H9 (cell line): ENCODE measurements at regions not wholly inside any gene's neighbourhood (a gene's known extent, or its start where the extent isn't known, plus 50 kb on each side); places are given as distances from the start of the nearest gene placed in this dataset.
A peak's percentile ranks its signal among the peaks of the same experiment; 100 is the strongest.

Source experiments
- DNase-seq: peaks from one replicate; pipeline ENCODE4 v3.0.0-alpha.2; 2017
- H2AFZ ChIP-seq: one replicate; pipeline ENCODE4 v1.6.1; 2013; ENCODE audit warnings: mild to moderate bottlenecking, low read length, control low read depth, moderate library complexity
- H2AK5ac ChIP-seq: 2 replicates; pipeline ENCODE4 v1.6.1; 2013; ENCODE audit warnings: low read length, control low read depth, mixed read lengths; ENCODE audit not compliant: insufficient read length
- H2BK120ac ChIP-seq: one replicate; pipeline ENCODE4 v1.6.1; 2013; ENCODE audit warnings: low read depth, mild to moderate bottlenecking, low read length, control low read depth, inconsistent platforms; ENCODE audit not compliant: poor library complexity, severe bottlenecking
- H2BK12ac ChIP-seq: 2 replicates; pipeline ENCODE4 v1.6.1; 2013; ENCODE audit warnings: low read length, control low read depth, mixed read lengths, low read depth; ENCODE audit not compliant: insufficient read length
- H2BK15ac ChIP-seq: 2 replicates; pipeline ENCODE4 v1.6.1; 2013; ENCODE audit warnings: low read depth, low read length, control low read depth
- H2BK20ac ChIP-seq: one replicate; pipeline ENCODE4 v1.6.1; 2013; ENCODE audit warnings: low read depth, mild to moderate bottlenecking, low read length, control low read depth, inconsistent platforms; ENCODE audit not compliant: poor library complexity, severe bottlenecking
- H2BK5ac ChIP-seq: 2 replicates; pipeline ENCODE4 v1.6.1; 2013; ENCODE audit warnings: low read length, control low read depth, mixed read lengths; ENCODE audit not compliant: insufficient read length
- H3K14ac ChIP-seq: 2 replicates; pipeline ENCODE4 v1.6.1; 2013; ENCODE audit warnings: low read length, control low read depth; ENCODE audit not compliant: insufficient read depth
- H3K18ac ChIP-seq: 2 replicates; pipeline ENCODE4 v1.6.1; 2013; ENCODE audit warnings: low read depth, mild to moderate bottlenecking, mixed read lengths, low read length, control low read depth; ENCODE audit not compliant: insufficient read length
- H3K23ac ChIP-seq: 2 replicates; pipeline ENCODE4 v1.6.1; 2013; ENCODE audit warnings: low read length, control low read depth, mixed read lengths, low read depth; ENCODE audit not compliant: insufficient read length
- H3K23me2 ChIP-seq: 2 replicates; pipeline ENCODE4 v1.6.1; 2013; ENCODE audit warnings: low read depth, mild to moderate bottlenecking, mixed read lengths, low read length, control low read depth; ENCODE audit not compliant: insufficient read length, poor library complexity, severe bottlenecking
- H3K27ac ChIP-seq: 2 replicates; pipeline ENCODE4 v1.5.1; 2013; ENCODE audit warnings: low read length, control low read depth, mixed read lengths, low read depth; ENCODE audit not compliant: insufficient read length
- H3K27me3 ChIP-seq: 2 replicates; pipeline ENCODE4 v1.6.1; 2013; ENCODE audit warnings: low read length, control low read depth, inconsistent platforms; ENCODE audit not compliant: insufficient read depth
- H3K4ac ChIP-seq: 2 replicates; pipeline ENCODE4 v1.6.1; 2013; ENCODE audit warnings: low read depth, mild to moderate bottlenecking, control low read depth, inconsistent platforms, low read length, moderate library complexity
- H3K4me1 ChIP-seq: 2 replicates; pipeline ENCODE4 v1.6.1; 2013; ENCODE audit warnings: low read length, control low read depth, inconsistent platforms; ENCODE audit not compliant: insufficient read depth
- H3K4me2 ChIP-seq: 2 replicates; pipeline ENCODE4 v1.6.1; 2013; ENCODE audit warnings: low read length, control low read depth, mixed read lengths; ENCODE audit not compliant: insufficient read length, insufficient read depth
- H3K56ac ChIP-seq: 2 replicates; pipeline ENCODE4 v1.6.1; 2013; ENCODE audit warnings: low read depth, mild to moderate bottlenecking, mixed read lengths, low read length, control low read depth; ENCODE audit not compliant: insufficient read length
- H3K79me1 ChIP-seq: 2 replicates; pipeline ENCODE4 v1.6.1; 2013; ENCODE audit warnings: low read depth, mild to moderate bottlenecking, moderate library complexity, low read length, control low read depth, inconsistent platforms; ENCODE audit not compliant: insufficient read depth, poor library complexity, severe bottlenecking
- H3K79me2 ChIP-seq: 2 replicates; pipeline ENCODE4 v1.6.1; 2013; ENCODE audit warnings: low read length, control low read depth, inconsistent platforms; ENCODE audit not compliant: insufficient read depth
- H3K9ac ChIP-seq: 2 replicates; pipeline ENCODE4 v1.6.1; 2013; ENCODE audit warnings: low read length, control low read depth, mixed read lengths; ENCODE audit not compliant: insufficient read length; ENCODE audit errors: extremely low read depth
- H3K9me3 ChIP-seq: one replicate; pipeline ENCODE4 v1.6.1; 2013; ENCODE audit warnings: low read depth, low read length, inconsistent platforms; ENCODE audit not compliant: control insufficient read depth
- H3T11ph ChIP-seq: one replicate; pipeline ENCODE4 v1.6.1; 2013; ENCODE audit warnings: mild to moderate bottlenecking, low read length, control low read depth, inconsistent platforms
- H4K20me1 ChIP-seq: one replicate; pipeline ENCODE4 v1.6.1; 2013; ENCODE audit not compliant: control insufficient read depth, insufficient read length, insufficient read depth
- H4K5ac ChIP-seq: 2 replicates; pipeline ENCODE4 v1.6.1; 2013; ENCODE audit warnings: low read depth, mild to moderate bottlenecking, mixed read lengths, low read length, control low read depth; ENCODE audit not compliant: insufficient read length
- H4K8ac ChIP-seq: replicated peaks from 2 replicates; pipeline ENCODE4 v1.6.1; 2013; ENCODE audit warnings: low read length, control low read depth, mixed read lengths, low read depth; ENCODE audit not compliant: insufficient read length
- H4K91ac ChIP-seq: 2 replicates; pipeline ENCODE4 v1.6.1; 2013; ENCODE audit warnings: low read depth, mild to moderate bottlenecking, moderate library complexity, mixed read lengths, low read length, control low read depth; ENCODE audit not compliant: insufficient read length
- H3K27ac Mint-ChIP-seq, 3 experiments: 2 replicates in 2 of 3; 3 replicates in 1 of 3; pipeline ENCODE4 v1.8.0; 2020 to 2021; ENCODE audit warnings: mixed read lengths in 3 of 3, mild to moderate bottlenecking in 1 of 3, moderate library complexity in 1 of 3
- H3K27me3 Mint-ChIP-seq: 2 replicates; pipeline ENCODE4 v1.8.0; 2021; ENCODE audit warnings: low read depth, mild to moderate bottlenecking, moderate library complexity, mixed read lengths
- H3K36me3 Mint-ChIP-seq, 3 experiments: 2 replicates in 2 of 3; 3 replicates in 1 of 3; pipeline ENCODE4 v1.8.0; 2020 to 2021; ENCODE audit warnings: low read depth in 3 of 3, mixed read lengths in 3 of 3; ENCODE audit not compliant: insufficient read depth in 1 of 3
- H3K4me1 Mint-ChIP-seq, 2 experiments: 2 replicates each; pipeline ENCODE4 v1.8.0; 2020; ENCODE audit warnings: mixed read lengths in 2 of 2
- H3K4me3 Mint-ChIP-seq, 2 experiments: 2 replicates in 1 of 2; 3 replicates in 1 of 2; pipeline ENCODE4 v1.8.0; 2020 to 2021; ENCODE audit warnings: mild to moderate bottlenecking in 2 of 2, mixed read lengths in 2 of 2, moderate library complexity in 1 of 2
- H3K9me3 Mint-ChIP-seq, 2 experiments: 2 replicates in 1 of 2; 3 replicates in 1 of 2; pipeline ENCODE4 v1.8.0; 2020; ENCODE audit warnings: mild to moderate bottlenecking in 2 of 2, mixed read lengths in 2 of 2, moderate library complexity in 1 of 2
- WGBS: extraction: QIAGEN DNeasy Blood & Tissue Kit; methylation state at CpG from one replicate; pipeline ENCODE4 v1.1.7; 2013; ENCODE audit warnings: missing lambda C conversion rate, low lambda C conversion rate, mixed read lengths; ENCODE audit not compliant: insufficient read length; ENCODE audit errors: extremely low coverage; 5-methylcytosine and 5-hydroxymethylcytosine counted together
- TF ChIP-seq, protein P1 (sequence below): fragments of 200-600 bp; sonication (generic); conservative IDR thresholded peaks from 3 replicates; pipeline ENCODE4 v1.8.0; 2021; ENCODE audit warnings: antibody characterized with exemption, mild to moderate bottlenecking

DNA sequence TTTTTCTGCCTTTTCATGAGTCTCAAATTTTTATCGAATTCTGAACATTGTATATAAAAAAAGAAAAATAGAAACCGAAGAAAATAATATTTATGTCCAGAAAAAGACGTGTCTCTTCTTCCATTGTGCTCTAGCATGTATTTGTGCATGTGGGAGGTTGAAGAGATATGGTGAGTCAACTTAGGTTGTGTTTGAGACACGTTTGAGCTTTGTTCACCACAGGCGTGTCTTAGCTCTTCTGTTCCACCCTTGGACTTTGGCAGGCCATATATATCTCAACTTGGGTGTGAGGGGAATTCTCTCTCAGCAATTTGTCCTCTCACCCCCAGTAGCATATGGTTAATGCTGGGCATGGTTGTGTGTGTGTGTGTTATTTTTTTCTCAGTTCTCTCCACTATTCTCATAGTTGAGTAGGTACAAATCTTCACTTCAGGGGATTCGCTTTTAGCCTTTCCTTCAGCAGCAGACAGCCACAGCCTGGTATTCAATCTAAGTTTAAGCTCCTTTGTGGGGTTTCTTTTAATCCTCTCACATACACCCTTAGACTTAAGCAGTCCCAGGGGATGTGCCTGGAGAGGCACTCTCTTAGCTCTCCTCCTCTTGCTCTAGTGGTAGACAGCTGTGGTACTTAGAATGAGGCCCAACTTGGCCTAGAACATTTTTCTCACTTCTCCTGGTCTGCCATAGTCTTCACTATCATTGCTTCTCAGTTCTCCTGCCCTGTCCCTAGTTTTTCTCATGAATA lies 286.5 kb upstream of the RBMS3 start:
- H3K4me1 Mint-ChIP-seq = no peaks in the 10 kb centered on the region
- H4K5ac ChIP-seq = no peak overlapping the region
- no peak overlapping the region for H2BK15ac ChIP-seq
- no peaks in the 10 kb centered on the region for H4K20me1 ChIP-seq
- H3K27me3 Mint-ChIP-seq = no peaks in the 10 kb centered on the region
- no CpG with 5 or more reads among the region's 6 CpGs for WGBS
- no peak overlapping the region for H3T11ph ChIP-seq
- no peaks in the 10 kb centered on the region for H3K4me1 ChIP-seq
- H3K14ac ChIP-seq = no peak overlapping the region
- H3K23me2 ChIP-seq = no peaks in the 10 kb centered on the region
- no peaks in the 10 kb centered on the region for H3K9me3 ChIP-seq
- H4K8ac ChIP-seq = no peak overlapping the region
- H2BK20ac ChIP-seq = no peak overlapping the region
- peak overlapping the region in 1 of 3 experiments; percentile 22; a peak in 2 of 7 replicates for H3K27ac Mint-ChIP-seq
- no peak overlapping the region for H3K9ac ChIP-seq
- H2BK120ac ChIP-seq = no peak overlapping the region
- H3K79me2 ChIP-seq = no peaks in the 10 kb centered on the region
- no peak overlapping the region for H2BK5ac ChIP-seq
- no peak overlapping the region for H3K4me3 Mint-ChIP-seq
- H3K36me3 Mint-ChIP-seq = no peaks in the 10 kb centered on the region
- no peak overlapping the region for H3K27ac ChIP-seq
- no peaks in the 10 kb centered on the region for H3K79me1 ChIP-seq
- DNase-seq = no peak
- no peak overlapping the region for H2BK12ac ChIP-seq
- no peak overlapping the region for H3K4ac ChIP-seq
- no peaks in the 10 kb centered on the region for H3K27me3 ChIP-seq
- no peak overlapping the region for H3K18ac ChIP-seq
- no peak overlapping the region for H3K23ac ChIP-seq
- H3K9me3 Mint-ChIP-seq = peaks cover 4 to 6% of the 10 kb centered on the region in 2 experiments; a peak in 4 of 5 replicates
- H2AK5ac ChIP-seq = no peak overlapping the region
- no peak overlapping the region for H2AFZ ChIP-seq
- no peak overlapping the region for H3K56ac ChIP-seq
- no peak overlapping the region for H4K91ac ChIP-seq
- no peak overlapping the region for H3K4me2 ChIP-seq
- TF ChIP-seq, protein P1, sequence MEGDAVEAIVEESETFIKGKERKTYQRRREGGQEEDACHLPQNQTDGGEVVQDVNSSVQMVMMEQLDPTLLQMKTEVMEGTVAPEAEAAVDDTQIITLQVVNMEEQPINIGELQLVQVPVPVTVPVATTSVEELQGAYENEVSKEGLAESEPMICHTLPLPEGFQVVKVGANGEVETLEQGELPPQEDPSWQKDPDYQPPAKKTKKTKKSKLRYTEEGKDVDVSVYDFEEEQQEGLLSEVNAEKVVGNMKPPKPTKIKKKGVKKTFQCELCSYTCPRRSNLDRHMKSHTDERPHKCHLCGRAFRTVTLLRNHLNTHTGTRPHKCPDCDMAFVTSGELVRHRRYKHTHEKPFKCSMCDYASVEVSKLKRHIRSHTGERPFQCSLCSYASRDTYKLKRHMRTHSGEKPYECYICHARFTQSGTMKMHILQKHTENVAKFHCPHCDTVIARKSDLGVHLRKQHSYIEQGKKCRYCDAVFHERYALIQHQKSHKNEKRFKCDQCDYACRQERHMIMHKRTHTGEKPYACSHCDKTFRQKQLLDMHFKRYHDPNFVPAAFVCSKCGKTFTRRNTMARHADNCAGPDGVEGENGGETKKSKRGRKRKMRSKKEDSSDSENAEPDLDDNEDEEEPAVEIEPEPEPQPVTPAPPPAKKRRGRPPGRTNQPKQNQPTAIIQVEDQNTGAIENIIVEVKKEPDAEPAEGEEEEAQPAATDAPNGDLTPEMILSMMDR = no peak
